ENCODE measurements at regions not wholly inside any gene's neighbourhood (a gene's known extent, or its start where the extent isn't known, plus 50 kb on each side); places are given as distances from the start of the nearest gene placed in this dataset.
"Not testable (repeated sequence)": the region's sequence is repeated elsewhere in the genome, so short reads cannot be mapped to it uniquely, and the experiment has no call there.

DNA sequence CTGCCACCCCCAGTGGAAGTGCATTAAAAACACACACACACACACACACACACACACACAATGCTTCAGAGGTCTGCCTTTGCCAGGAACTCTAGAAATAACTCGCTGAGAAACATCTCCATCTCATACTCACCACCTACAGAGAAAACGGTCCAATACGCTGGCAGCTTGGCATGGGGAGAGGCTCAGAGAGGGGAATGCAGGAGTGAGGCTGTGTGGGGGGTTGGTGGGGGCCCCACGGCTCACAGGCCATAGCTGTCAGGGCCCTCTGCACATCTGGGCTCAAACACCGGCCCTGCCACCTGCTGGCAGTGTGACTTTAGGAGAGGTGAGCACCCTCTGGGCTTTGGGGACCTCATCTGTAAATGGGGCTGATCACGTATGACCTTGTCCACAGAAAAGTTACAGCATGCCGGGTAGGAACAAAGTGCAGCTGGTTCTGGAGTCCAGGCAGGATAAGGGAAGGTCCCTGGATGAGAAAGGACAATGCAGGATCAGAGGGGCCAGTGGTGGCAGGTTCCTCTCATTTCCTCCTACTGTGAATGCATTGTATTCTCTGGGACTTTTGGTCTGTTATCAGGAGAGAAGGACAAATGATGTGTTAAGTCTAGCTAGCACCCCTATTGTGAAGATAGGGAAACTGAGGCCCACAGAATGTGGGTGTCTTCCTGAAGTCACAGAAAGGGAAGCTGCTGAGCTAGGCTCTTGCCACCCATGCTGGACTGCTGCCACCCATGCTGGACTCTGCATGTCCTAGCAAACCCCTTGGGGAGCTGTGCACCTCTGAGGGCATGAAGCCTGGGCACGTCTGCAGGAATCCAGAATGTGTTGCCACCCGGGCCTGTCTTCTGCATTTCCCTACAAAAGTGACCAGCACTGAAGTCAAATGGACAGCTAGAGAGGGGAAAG is 404.6 kb downstream of the RPS24 start:
- 63% methylated on average over 9 of the region's 9 CpGs for WGBS
- Histone ChIP-seq H3K27ac (ENCODE audit: low read depth) (no peak overlapping the region), H3K4me3 (ENCODE audit: low read depth, low read length) (no peak overlapping the region), H3K36me3 (ENCODE audit: insufficient read depth) (no peaks in the 10 kb centered on the region), H3K4me1 (ENCODE audit: insufficient read depth) (no peaks in the 10 kb centered on the region)
- DNase-seq (ENCODE audit: extremely low spot score): no peak

DNA sequence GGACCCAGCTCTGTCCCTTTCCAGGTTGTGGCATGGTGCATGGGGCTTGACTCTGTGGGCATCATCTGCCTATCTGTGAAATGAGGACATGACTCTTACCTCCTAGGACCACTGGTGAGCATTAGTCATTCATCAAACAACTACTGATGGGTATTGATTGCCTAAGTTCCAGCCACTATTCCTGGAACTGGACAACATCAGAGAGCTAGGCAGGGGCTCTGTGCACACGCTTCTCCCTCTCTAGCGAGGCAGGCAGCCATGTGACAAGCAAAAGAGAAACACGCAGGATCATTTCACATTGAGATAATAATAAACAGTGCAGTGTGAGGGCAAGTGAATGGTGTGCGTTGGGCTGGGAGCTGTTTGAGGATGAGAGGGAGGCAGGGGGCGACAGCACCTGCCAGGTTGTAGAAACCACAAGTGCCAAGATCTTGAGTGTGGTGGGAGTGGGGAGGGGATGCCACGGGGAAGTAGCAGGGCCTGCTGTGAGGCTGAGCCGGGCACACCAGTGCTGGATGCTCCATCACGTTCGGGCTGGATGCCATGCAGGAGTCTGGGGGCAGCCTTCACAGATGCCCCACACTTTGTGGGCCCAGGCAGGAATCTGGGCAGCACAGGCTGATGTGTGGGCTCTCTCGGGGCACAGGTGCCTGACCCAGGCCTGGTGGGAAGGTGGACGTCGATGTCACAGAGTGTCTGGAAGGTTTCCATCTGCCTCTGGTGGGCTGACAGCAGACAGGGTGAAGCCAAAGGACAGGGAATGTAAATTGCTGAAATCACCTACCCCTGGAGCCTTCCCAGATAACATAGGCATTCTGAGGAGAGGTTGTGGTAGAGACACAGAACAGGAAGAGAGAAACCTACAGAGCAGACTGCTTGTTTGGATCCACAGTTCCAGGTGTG is 405.5 kb downstream of the RPS24 start:
- WGBS: 76% methylated on average over 12 of the region's 12 CpGs
- H3K27ac ChIP-seq (ENCODE audit: low read depth): no peak overlapping the region
- no peak for DNase-seq (ENCODE audit: extremely low spot score)

DNA sequence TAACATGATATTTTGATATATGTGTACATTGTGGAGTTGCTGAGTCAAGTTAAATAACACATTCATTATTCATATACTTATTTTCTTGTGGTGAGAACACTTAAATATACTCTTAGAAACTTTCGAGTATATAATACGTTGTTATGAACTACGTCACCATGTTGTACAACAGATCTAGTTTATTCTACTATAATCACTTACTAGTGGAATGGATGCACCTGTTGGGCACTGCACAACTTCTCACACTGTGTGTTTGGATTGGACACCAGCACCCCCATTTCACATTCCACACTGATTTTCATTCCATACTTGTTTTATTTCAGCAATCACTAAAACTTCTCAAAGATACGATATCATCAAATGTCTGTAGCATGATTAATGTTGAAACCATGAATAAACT is 407.3 kb downstream of the RPS24 start:
- Histone ChIP-seq H3K4me3 (ENCODE audit: low read depth, low read length) (no peak overlapping the region), H3K36me3 (ENCODE audit: insufficient read depth) (no peaks in the 10 kb centered on the region), H3K4me1 (ENCODE audit: insufficient read depth) (no peaks in the 10 kb centered on the region), H3K27ac (ENCODE audit: low read depth) (no peak overlapping the region)
- 95% methylated on average over 4 of the region's 4 CpGs for WGBS
- DNase-seq (ENCODE audit: extremely low spot score): no peak

More for the DNA sequence above, 405.5 kb downstream of the RPS24 start:
- no peak overlapping the region for H3K4me3 ChIP-seq (ENCODE audit: low read depth, low read length)
- H3K36me3 ChIP-seq (ENCODE audit: insufficient read depth): no peaks in the 10 kb centered on the region
- no peaks in the 10 kb centered on the region for H3K4me1 ChIP-seq (ENCODE audit: insufficient read depth)

DNA sequence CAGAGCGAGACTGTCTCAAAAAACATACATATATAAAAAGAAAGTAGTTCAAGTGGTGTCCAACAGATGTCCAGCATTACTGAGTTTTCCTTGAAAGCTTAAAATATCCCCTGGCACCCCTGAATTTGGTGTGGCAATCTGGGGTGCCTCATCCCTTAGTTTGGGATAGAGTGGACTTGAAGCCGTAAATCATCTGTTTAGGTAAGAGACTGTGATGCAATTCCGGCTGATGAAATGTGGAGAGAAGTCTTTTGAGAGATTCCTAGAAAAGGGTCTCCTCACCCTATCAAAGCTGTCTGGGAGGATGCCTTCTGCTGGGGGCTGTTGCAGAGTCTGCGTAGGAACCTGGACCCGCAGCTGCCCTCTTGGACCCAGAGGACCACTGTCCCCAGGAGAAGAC is 408.0 kb downstream of the RPS24 start:
- Histone ChIP-seq H3K4me3 (ENCODE audit: low read depth, low read length) (no peak overlapping the region), H3K27ac (ENCODE audit: low read depth) (no peak overlapping the region), H3K36me3 (ENCODE audit: insufficient read depth) (no peaks in the 10 kb centered on the region), H3K4me1 (ENCODE audit: insufficient read depth) (no peaks in the 10 kb centered on the region)
- DNase-seq (ENCODE audit: extremely low spot score): no peak
- 97% methylated on average over 5 of the region's 5 CpGs for WGBS

DNA sequence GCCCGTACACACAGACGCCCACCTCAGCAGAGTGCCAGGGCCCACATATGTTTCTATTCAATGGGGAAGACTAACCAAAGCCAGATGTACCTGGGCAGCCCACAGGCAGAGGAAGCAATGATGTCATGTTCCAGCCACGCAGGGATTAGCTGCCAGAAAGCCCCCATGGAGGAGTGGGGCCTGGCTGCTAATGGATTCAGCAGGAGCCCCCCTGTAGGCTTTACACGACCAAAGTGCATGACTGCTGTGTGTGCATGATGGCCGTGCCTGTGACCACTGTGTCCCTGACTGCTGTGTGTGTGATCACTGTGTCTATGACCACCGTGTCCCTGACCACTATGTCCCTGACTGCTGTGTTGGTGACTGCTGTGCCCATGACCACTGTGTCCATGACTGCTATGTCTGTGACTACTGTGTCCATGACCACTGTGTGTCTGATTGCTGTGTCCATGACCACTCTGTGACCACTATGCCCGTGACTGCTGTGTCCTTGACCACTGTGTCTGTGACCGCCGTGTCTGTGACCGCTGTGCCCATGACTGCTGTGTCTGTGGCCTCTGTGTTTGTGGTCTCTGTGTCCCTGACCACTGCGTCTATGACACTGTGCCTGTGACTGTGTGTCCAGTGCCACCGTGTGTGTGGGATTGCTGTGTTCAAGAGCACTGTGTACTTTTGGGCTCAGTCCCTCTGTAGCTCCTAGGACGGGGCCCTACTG is 409.3 kb downstream of the RPS24 start:
- no peak for DNase-seq (ENCODE audit: extremely low spot score)
- Histone ChIP-seq H3K4me1 (ENCODE audit: insufficient read depth) (no peaks in the 10 kb centered on the region), H3K27ac (ENCODE audit: low read depth) (no peak overlapping the region), H3K36me3 (ENCODE audit: insufficient read depth) (no peaks in the 10 kb centered on the region), H3K4me3 (ENCODE audit: low read depth, low read length) (no peak overlapping the region)
- WGBS: 91% methylated on average over 13 of the region's 13 CpGs

DNA sequence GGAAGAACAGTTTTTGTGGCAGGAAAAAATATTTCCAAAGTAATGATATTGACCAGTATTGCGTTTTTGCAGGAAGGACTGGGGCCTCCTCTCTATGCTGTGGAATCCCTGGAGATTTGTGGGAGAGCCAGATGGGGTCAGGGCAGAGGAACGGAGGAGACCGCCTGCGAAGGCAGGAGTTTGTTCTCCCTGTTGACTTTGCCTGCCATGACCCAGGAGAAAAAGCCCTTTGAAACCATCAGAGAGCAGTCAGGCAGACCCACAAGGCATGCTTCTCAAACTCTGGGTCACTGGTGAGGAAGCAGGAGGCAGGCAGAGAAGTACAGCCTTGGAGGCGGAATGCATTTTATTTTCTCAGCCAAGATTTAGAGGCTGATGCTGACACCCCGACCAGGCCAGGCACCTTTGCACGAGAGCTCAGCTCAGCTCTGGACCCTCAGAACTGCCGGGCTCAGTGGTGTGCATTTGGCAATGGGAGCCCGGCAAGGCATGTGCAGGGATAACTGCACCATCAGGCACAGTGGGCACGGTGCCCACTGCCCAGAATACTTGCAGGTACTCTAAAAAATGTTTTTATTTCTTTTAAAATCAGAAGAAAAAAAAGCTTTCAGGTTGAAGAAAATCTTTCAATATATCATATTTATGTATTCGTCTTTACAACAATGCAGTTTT is 410.4 kb downstream of the RPS24 start:
- 87% methylated on average over 11 of the region's 11 CpGs for WGBS

DNA sequence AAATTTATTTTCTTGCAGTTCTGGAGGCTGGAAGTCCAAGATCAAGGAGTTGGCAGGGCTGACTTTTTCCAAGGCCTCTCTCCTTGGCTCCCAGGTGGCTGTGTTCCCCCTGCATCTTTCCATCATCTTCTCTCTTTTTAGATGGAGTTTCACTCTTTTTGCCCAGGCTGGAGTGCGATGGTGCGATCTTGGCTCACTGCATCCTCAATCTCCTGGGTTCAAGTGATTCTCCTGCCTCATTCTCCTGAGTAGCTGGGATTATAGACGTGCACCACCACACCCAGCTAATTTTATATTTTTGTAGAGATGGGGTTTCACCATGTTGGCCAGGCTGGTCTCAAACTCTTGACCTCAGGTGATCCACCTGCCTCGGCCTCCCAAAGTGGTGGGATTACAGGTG is 411.1 kb downstream of the RPS24 start:
- H3K4me1 ChIP-seq (ENCODE audit: insufficient read depth); H3K27ac ChIP-seq (ENCODE audit: low read depth); DNase-seq (ENCODE audit: extremely low spot score); H3K36me3 ChIP-seq (ENCODE audit: insufficient read depth); H3K4me3 ChIP-seq (ENCODE audit: low read depth, low read length): not testable (repeated sequence)
- 95% methylated on average over 4 of the region's 4 CpGs for WGBS

More for the DNA sequence above, 410.4 kb downstream of the RPS24 start:
- no peaks in the 10 kb centered on the region for H3K4me1 ChIP-seq (ENCODE audit: insufficient read depth)
- H3K4me3 ChIP-seq (ENCODE audit: low read depth, low read length): no peak overlapping the region
- no peak for DNase-seq (ENCODE audit: extremely low spot score)
- H3K36me3 ChIP-seq (ENCODE audit: insufficient read depth): no peaks in the 10 kb centered on the region
- H3K27ac ChIP-seq (ENCODE audit: low read depth): no peak overlapping the region

DNA sequence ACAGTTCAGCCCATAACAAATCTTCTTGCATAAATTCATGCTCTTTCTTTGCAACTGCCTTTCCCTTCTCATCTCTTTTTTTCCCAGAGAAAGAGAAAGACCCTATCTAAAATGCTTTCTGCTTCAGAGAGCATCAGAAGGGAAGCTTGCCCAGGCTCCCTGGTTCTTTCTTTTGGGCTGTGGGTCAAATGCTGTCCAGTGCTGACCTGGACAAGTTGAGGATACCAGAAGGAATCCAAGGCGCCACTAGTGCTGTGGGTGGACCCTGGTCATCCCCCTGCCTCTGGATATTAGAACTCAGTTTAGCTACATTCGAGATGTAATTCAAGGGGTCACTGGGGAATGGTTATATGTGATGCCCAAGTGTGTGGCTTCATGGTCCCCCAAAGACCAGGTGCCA is 411.6 kb downstream of the RPS24 start:
- DNase-seq (ENCODE audit: extremely low spot score): no peak
- Histone ChIP-seq H3K4me3 (ENCODE audit: low read depth, low read length) (no peak overlapping the region), H3K4me1 (ENCODE audit: insufficient read depth) (no peaks in the 10 kb centered on the region), H3K36me3 (ENCODE audit: insufficient read depth) (no peaks in the 10 kb centered on the region), H3K27ac (ENCODE audit: low read depth) (no peak overlapping the region)
- 96% methylated on average over 2 of the region's 2 CpGs for WGBS

DNA sequence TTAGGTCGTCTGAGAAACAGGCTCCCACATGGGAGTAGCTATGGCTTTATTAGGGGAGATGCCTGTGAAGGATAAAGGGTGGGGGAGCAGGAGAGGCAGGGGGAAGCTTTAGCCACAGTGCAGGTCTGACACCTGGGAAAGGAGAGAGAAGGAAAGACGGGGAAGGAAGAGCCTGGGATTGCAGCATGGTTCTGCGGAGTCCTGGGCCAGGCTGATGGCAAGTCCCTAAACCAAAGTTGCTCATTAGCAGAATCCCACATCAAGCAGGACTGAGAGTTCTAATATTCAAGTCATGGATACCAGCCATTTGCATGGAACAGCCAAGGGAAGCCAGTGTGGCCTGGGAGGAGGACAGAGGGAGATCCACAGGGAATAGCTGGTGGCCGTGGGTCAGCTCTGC is 414.8 kb downstream of the RPS24 start:
- WGBS: 93% methylated on average over 4 of the region's 4 CpGs
- no peak overlapping the region for H3K27ac ChIP-seq (ENCODE audit: low read depth)
- no peak for DNase-seq (ENCODE audit: extremely low spot score)

DNA sequence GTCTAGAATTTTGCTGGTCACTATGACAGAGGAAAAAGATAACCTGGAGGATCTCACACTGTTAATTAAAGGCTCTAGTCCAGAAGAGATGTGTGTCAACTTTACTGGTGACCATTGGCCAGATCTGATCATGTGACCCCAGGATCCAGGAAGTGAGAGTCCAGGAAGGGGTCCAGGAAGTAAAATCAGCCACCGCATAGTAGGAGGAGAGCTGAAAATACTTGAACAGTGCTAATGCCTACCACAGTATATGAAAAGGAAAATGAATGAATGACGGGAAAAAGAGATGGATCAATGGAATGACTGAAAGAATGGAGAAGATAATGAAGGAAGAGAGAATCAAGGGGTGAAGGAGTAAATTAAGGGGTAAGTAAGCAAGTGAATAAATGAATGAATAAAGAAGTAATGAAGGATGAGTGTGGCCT is 415.3 kb downstream of the RPS24 start:
- Histone ChIP-seq H3K4me1 (ENCODE audit: insufficient read depth) (no peaks in the 10 kb centered on the region), H3K36me3 (ENCODE audit: insufficient read depth) (no peaks in the 10 kb centered on the region), H3K4me3 (ENCODE audit: low read depth, low read length) (no peak overlapping the region), H3K27ac (ENCODE audit: low read depth) (no peak overlapping the region)
- DNase-seq (ENCODE audit: extremely low spot score): no peak
- 96% methylated on average over 2 of the region's 2 CpGs for WGBS

More for the DNA sequence above, 414.8 kb downstream of the RPS24 start:
- H3K4me3 ChIP-seq (ENCODE audit: low read depth, low read length): no peak overlapping the region
- no peaks in the 10 kb centered on the region for H3K4me1 ChIP-seq (ENCODE audit: insufficient read depth)
- no peaks in the 10 kb centered on the region for H3K36me3 ChIP-seq (ENCODE audit: insufficient read depth)

DNA sequence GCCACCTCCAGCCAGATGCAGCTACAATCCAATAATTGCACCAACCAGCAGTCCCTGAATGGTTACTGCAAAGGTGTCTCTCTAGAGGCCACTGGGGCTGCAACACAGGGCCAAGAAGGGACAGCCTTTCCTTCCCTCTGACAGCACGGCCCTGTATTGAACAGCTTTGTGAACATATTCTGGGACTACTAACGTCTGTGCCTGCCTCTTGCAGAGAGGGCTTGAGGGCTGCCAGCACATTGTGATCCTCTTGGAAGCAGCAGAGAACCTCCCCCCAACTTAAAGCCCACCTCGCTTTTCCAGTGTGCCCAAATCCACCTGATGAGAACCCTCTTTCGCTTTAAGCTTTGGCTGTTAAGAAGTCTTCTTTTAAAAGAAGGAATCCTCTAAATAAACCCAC is 415.9 kb downstream of the RPS24 start:
- H3K36me3 ChIP-seq (ENCODE audit: insufficient read depth): no peaks in the 10 kb centered on the region
- no peak overlapping the region for H3K4me3 ChIP-seq (ENCODE audit: low read depth, low read length)
- no peak overlapping the region for H3K27ac ChIP-seq (ENCODE audit: low read depth)
- H3K4me1 ChIP-seq (ENCODE audit: insufficient read depth): no peaks in the 10 kb centered on the region
- no peak for DNase-seq (ENCODE audit: extremely low spot score)
- WGBS: 95% methylated on average over 4 of the region's 4 CpGs

DNA sequence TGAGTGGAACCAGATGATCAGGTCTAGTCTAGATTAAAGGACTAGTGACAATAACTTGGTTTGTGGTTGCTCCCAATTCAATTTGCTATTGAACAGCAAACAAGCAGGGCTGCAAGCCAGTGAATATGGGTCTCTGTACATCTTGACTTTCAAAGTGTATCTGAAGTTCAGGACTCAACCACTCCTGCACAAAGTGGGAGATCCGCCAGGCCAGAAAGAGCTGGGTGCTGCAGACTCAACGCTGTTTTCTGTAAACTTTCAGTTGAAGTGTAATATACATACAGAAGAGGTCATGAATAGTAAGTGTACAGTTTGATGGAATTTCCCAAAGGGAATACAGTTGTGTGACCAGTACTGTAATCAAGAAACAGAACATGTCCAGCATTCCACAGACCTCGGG is 416.6 kb downstream of the RPS24 start:
- Histone ChIP-seq H3K36me3 (ENCODE audit: insufficient read depth) (no peaks in the 10 kb centered on the region), H3K4me1 (ENCODE audit: insufficient read depth) (no peaks in the 10 kb centered on the region), H3K4me3 (ENCODE audit: low read depth, low read length) (no peak overlapping the region), H3K27ac (ENCODE audit: low read depth) (no peak overlapping the region)
- DNase-seq (ENCODE audit: extremely low spot score): no peak
- 74% methylated on average over 3 of the region's 3 CpGs for WGBS
